Spleen (tissue), 11 donors: ENCODE measurements at regions not wholly inside any gene's neighbourhood (a gene's known extent, or its start where the extent isn't known, plus 50 kb on each side); places are given as distances from the start of the nearest gene placed in this dataset.

Experiments
- DNase-seq: peaks from one replicate; pipeline ENCODE4 v3.0.0-alpha.2; 2020
- H3K27ac ChIP-seq, 8 donors: fragments of 200-600 bp; sonication (generic) in 7 of 8; 1 replicate in 4 of 8; 2 replicates in 4 of 8; pipeline versions ENCODE4 v1.5.0 to v1.8.0; 2016 to 2021; ENCODE audit warnings: inconsistent platforms in 4 of 8, mild to moderate bottlenecking in 4 of 8, moderate library complexity in 1 of 8
- H3K27me3 ChIP-seq, 7 donors: fragments of 200-600 bp; sonication (generic) in 6 of 7; replicated peaks in 1 of 7; 1 replicate in 4 of 7; 2 replicates in 3 of 7; pipeline versions ENCODE4 v1.5.0 to v1.8.0; 2016 to 2021; ENCODE audit warnings: inconsistent platforms in 3 of 7, mild to moderate bottlenecking in 1 of 7
- H3K36me3 ChIP-seq, 6 donors: fragments of 200-600 bp; sonication (generic) in 5 of 6; 1 replicate in 4 of 6; 2 replicates in 2 of 6; pipeline versions ENCODE4 v1.5.0 to v1.8.0; 2016 to 2021; ENCODE audit warnings: inconsistent platforms in 2 of 6
- H3K4me1 ChIP-seq, 6 donors: fragments of 200-600 bp; sonication (generic) in 5 of 6; 1 replicate in 3 of 6; 2 replicates in 3 of 6; pipeline versions ENCODE4 v1.5.0 to v1.8.0; 2016 to 2021; ENCODE audit warnings: inconsistent platforms in 3 of 6
- H3K4me3 ChIP-seq, 8 donors: fragments of 200-600 bp; sonication (generic) in 7 of 8; 1 replicate in 4 of 8; 2 replicates in 4 of 8; pipeline versions ENCODE4 v1.5.0 to v1.8.0; 2016 to 2021; ENCODE audit warnings: inconsistent platforms in 4 of 8, mild to moderate bottlenecking in 4 of 8, moderate library complexity in 2 of 8
- H3K9me3 ChIP-seq, 8 donors: fragments of 200-600 bp; sonication (generic) in 7 of 8; 1 replicate in 4 of 8; 2 replicates in 4 of 8; pipeline versions ENCODE4 v1.5.0 to v1.8.0; 2016 to 2021; ENCODE audit warnings: inconsistent platforms in 4 of 8
- POLR2A ChIP-seq, 3 donors: fragments of 450-650 bp; IDR thresholded peaks; one replicate each; pipeline ENCODE4 v1.5.1; 2017; ENCODE audit warnings: antibody characterized with exemption in 3 of 3, mild to moderate bottlenecking in 1 of 3
- POLR2AphosphoS5 ChIP-seq, 3 donors: sonication (generic); formaldehyde crosslinking; IDR thresholded peaks; one replicate each; pipeline ENCODE4 v1.5.1; 2017; ENCODE audit warnings: antibody characterized with exemption in 3 of 3
- WGBS, 5 donors: extraction: QIAGEN DNeasy Blood & Tissue Kit in 3 of 5; methylation state at CpG; one replicate each; pipeline versions ENCODE4 v1.1.5 to v1.1.7; 2013 to 2018; 5-methylcytosine and 5-hydroxymethylcytosine counted together
- intact Hi-C: fragments of 100-400 bp; cut with DNase I; formaldehyde crosslinking; loops from one replicate; pipeline ENCODE4 v1.15.0; 2023; ENCODE audit warnings: low total_unique reads
- TF ChIP-seq, protein P1 (sequence below), 11 experiments: fragments of 200-600 bp in 7 of 11; fragments of 450-650 bp in 4 of 11; sonication (generic) in 4 of 11; IDR thresholded peaks in 8 of 11; conservative IDR thresholded peaks in 3 of 11; 1 replicate in 7 of 11; 2 replicates in 4 of 11; pipeline versions ENCODE4 v1.4.0 to v1.8.0; 2016 to 2021; ENCODE audit warnings: antibody characterized with exemption in 11 of 11, inconsistent platforms in 4 of 11, mild to moderate bottlenecking in 1 of 11
- donor health status: healthy with polysubstance abuse.
- donor health status: DM: no; HTN: no; CAD: no; lungs with moderate emphysema.
- donor health status: DM: no; HTN: no; CAD: no.
- donor health status: Bipolar disorder and iron deficiency.
- donor health status: healthy.
- donor health status: DM: no; HTN: no; CAD: no.
- donor health status: DM: yes; HTN: yes; CAD: no.

DNA sequence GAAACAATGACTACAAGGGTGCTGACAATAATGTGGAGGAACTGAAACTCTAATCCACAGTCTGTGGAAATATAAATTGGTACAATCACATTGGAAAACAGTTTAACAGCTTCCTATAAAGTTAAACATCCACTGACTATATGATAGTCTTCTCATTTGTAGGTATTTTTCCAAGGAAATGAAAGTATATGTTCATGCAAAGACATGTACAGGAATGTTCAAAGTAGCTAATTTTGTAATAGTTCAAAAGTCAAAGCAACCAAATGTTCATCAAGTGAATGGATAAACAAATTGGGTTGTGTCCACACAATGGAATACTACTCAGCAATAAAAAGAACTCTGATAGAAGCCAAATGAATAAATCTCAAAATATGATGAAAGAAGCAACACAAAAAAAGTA lies 626.0 kb upstream of the IGFBP3 start:
- H3K4me1 ChIP-seq = no peaks in the 10 kb centered on the region
- no peaks in the 10 kb centered on the region for H3K27me3 ChIP-seq
- no peak overlapping the region for H3K27ac ChIP-seq

DNA sequence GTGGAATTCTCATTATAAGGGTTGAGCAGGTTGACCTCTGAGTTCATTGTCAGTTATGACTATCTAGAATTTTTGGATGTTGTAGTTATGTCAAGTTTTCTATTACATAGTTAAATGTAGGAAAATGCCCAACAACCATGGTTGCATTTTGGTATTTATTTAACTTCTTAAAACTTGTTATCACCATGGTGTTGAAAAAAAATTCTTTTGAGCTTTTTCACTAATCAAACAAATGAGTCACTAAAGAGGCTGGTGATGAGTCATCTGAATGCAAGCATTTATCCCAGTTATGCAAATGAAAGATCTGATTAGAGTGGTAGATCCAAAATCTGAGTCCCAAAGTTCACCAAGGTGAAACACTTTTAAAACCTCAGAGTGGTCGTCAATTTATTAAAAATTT lies 624.7 kb upstream of the IGFBP3 start:
- WGBS, 5 donors = 73 to 98% (median 79%) methylated on average over 1 of the region's 1 CpG

More for the DNA sequence above, 626.0 kb upstream of the IGFBP3 start:
- DNase-seq = no peak
- Histone ChIP-seq H3K9me3 (peaks cover 0 to 4% (median 0%) of the 10 kb centered on the region in 8 donors), H3K4me3 (no peak overlapping the region), H3K36me3 (no peaks in the 10 kb centered on the region)
- intact Hi-C loops = no loop called here
- TF ChIP-seq POLR2AphosphoS5 (IDR thresholded peaks at IDR 0.05) (no peak), POLR2A (IDR thresholded peaks at IDR 0.05) (no peak)
- TF ChIP-seq, protein P1, sequence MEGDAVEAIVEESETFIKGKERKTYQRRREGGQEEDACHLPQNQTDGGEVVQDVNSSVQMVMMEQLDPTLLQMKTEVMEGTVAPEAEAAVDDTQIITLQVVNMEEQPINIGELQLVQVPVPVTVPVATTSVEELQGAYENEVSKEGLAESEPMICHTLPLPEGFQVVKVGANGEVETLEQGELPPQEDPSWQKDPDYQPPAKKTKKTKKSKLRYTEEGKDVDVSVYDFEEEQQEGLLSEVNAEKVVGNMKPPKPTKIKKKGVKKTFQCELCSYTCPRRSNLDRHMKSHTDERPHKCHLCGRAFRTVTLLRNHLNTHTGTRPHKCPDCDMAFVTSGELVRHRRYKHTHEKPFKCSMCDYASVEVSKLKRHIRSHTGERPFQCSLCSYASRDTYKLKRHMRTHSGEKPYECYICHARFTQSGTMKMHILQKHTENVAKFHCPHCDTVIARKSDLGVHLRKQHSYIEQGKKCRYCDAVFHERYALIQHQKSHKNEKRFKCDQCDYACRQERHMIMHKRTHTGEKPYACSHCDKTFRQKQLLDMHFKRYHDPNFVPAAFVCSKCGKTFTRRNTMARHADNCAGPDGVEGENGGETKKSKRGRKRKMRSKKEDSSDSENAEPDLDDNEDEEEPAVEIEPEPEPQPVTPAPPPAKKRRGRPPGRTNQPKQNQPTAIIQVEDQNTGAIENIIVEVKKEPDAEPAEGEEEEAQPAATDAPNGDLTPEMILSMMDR (IDR thresholded peaks at IDR 0.05 in 8 of 11, conservative IDR thresholded peaks at IDR 0.05 in 3 of 11) = no peak

GRCh38 chr7:46544396-46545008 lies 623.4 kb upstream of the IGFBP3 start:
- TF ChIP-seq POLR2A (IDR thresholded peaks at IDR 0.05) (no peak), POLR2AphosphoS5 (IDR thresholded peaks at IDR 0.05) (no peak)
- TF ChIP-seq, protein P1 (IDR thresholded peaks at IDR 0.05 in 8 of 11, conservative IDR thresholded peaks at IDR 0.05 in 3 of 11) = no peak
- Histone ChIP-seq H3K27me3 (no peaks in the 10 kb centered on the region), H3K4me3 (no peak overlapping the region), H3K27ac (no peak overlapping the region), H3K36me3 (no peaks in the 10 kb centered on the region), H3K9me3 (peaks cover 0 to 4% (median 0%) of the 10 kb centered on the region in 8 donors), H3K4me1 (no peaks in the 10 kb centered on the region)
- no peak for DNase-seq
- intact Hi-C loops = no loop called here
- WGBS, 5 donors = 31 to 58% (median 49%) methylated on average over 2 of the region's 2 CpGs

More for the DNA sequence above, 624.7 kb upstream of the IGFBP3 start:
- DNase-seq = no peak
- Histone ChIP-seq H3K4me1 (no peaks in the 10 kb centered on the region), H3K27me3 (no peaks in the 10 kb centered on the region), H3K9me3 (peaks cover 0 to 4% (median 0%) of the 10 kb centered on the region in 8 donors), H3K36me3 (no peaks in the 10 kb centered on the region), H3K27ac (no peak overlapping the region), H3K4me3 (no peak overlapping the region)
- TF ChIP-seq POLR2A (IDR thresholded peaks at IDR 0.05) (no peak), POLR2AphosphoS5 (IDR thresholded peaks at IDR 0.05) (no peak)
- TF ChIP-seq, protein P1 (IDR thresholded peaks at IDR 0.05 in 8 of 11, conservative IDR thresholded peaks at IDR 0.05 in 3 of 11) = no peak
- intact Hi-C loops = no loop called here

DNA sequence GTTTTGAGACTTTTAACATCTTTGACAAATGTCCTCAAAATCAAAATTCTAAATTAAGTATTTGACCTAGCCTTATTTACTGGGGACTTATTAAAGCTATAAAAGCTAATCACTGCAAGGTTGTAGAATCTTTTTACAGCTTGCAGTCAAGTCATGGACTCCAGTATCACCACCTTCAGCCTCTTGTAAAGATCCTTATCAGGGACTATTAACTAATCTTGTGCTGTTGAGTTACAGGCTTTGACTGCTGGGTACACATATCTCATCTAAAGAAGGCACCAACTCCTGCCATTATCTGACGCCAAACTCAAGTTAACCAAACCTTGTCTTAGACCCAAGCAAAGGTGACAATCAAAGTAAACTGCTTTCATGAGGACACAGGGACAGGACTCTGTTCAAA lies 621.0 kb upstream of the IGFBP3 start:
- H3K36me3 ChIP-seq = no peaks in the 10 kb centered on the region
- 78 to 100% (median 84%) methylated on average over 1 of the region's 1 CpG for WGBS, 5 donors
- intact Hi-C loops = no loop called here
- H3K4me3 ChIP-seq = no peak overlapping the region
- peaks cover 0 to 1% (median 0%) of the 10 kb centered on the region in 8 donors for H3K9me3 ChIP-seq
- no peaks in the 10 kb centered on the region for H3K4me1 ChIP-seq
- TF ChIP-seq, protein P1 (IDR thresholded peaks at IDR 0.05 in 8 of 11, conservative IDR thresholded peaks at IDR 0.05 in 3 of 11) = no peak
- TF ChIP-seq POLR2AphosphoS5 (IDR thresholded peaks at IDR 0.05) = no peak
- no peak for TF ChIP-seq POLR2A (IDR thresholded peaks at IDR 0.05)
- no peaks in the 10 kb centered on the region for H3K27me3 ChIP-seq
- H3K27ac ChIP-seq = no peak overlapping the region
- no peak for DNase-seq
